GM19463 (cell line): ENCODE measurements at regions not wholly inside any gene's neighbourhood (a gene's known extent, or its start where the extent isn't known, plus 50 kb on each side); places are given as distances from the start of the nearest gene placed in this dataset.
"Not testable (repeated sequence)": the region's sequence is repeated elsewhere in the genome, so short reads cannot be mapped to it uniquely, and the experiment has no call there.

Source experiments
- ATAC-seq: cut with Tn5 transposase; IDR thresholded peaks from one replicate; pipeline ENCODE4 v1.9.1; 2021; ENCODE audit warnings: mild to moderate bottlenecking, moderate library complexity; ENCODE audit not compliant: unreplicated experiment

DNA sequence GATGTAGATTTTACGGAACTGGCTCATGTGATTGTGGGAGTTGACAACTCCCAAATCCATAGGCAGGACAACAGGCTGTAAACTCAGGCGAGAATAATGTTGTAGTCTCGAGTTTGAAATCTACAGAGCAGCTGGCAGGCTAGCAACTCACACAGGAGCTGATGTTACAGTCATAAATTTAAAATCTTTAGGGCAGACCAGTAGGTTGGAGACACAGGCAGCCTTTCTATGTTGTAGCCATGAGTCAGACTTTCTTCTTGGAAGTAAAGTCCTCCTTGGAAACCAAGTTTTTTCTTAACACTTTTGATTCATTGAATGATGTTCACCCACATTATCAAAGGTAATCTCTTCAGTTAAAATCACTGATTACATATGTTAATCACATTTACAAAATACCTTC lies 89.1 kb upstream of the ALCAM start:
- no peak for ATAC-seq

DNA sequence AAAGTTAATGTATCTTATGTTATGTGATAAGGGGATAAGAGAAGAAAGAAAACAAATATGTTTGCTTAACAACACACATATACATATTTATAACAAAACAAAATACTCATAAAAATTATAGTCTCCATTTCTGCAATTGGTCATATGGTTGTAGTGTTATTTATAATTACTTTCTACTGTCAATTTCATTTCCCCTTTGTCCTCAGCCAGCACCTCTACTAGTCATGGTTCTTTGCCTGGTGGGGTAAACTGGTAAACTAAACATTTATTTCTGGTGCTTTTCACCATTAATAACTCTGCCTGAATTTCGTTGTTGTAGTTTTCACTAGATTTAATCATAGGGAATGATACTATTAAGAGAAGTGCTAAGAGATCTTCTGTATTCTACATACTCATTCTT lies 88.0 kb upstream of the ALCAM start:
- no peak for ATAC-seq

DNA sequence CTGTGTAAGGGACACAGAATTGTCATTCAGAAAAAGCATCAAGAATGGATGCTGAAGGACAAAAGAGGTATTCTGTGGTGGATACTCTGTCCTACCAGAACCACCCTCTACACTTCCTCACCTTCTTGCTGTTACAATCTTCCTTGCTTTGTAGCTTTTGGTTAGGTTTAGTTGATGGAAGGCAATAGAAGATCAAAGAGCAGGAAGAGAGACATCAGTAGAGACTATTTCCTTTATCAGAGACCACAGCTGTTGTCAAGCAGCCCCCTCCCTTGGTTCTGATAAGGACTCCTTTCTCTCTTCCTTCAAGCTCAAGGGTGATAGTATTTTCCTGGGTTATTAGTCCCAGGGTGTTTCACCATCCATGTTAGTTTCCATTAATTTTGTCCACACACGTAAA lies 84.7 kb upstream of the ALCAM start:
- ATAC-seq: no peak

DNA sequence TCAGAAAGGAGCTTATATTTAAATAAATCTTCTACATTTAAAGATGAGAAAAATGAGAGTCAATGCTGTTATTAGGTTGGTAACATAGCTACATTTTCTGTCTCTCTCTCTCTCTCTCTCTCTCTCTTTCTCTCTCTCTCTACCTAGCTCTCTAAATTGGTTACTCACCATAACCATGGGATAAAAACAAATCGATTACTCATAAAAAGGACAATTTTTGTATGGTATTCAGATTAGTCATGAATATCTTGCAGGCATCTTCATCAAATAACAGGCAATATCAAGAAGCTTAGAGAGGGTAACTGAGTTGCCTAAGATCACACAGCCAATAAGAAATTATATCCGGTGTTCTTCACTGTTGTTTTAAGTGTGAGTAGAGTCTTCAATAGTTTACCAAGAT lies 81.8 kb upstream of the ALCAM start:
- no peak for ATAC-seq

DNA sequence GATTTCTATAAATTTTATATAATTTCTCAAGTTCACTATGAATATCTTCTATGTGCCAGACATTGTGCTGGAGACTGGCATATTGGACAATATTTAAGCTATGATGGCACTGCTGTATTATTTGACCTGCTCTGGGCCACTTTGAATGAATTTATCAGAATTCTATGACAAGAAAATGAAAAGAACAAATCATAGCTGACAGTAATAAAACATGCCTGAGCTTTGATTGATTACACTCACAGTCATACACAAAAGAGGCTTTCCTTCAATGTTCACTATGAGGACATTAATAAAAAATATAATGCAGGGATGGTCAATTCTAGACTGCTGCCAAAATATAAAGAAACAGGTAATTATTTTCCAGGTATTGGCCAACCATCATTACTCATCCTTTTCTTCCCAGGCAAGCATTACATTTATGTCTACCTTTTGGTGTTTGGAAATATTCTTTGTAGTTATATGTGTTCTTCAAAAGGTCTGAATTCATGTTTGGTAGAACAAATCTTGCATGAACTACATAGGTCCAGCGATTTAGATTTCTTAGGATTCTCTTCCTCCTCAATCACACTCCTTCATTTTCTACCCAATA lies 81.0 kb upstream of the ALCAM start:
- no peak for ATAC-seq

DNA sequence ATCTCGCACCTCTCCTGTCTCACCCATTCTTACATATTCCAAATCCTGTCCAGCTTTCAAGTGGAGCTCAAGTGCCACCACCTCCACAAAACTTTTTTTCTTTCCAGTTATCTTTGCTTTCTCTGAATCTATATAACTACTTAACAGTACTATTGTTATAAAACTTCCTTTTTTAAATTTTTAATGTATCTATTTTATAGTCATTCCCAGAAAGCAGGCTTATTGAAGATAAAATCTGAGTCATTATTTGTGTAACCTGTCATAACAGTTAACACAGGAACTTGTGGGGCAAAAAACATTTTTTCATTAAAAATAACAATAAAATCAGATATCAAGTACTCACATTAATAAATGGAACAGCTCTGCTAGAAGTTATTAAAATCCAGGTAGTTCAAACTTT lies 73.3 kb upstream of the ALCAM start:
- no peak for ATAC-seq

DNA sequence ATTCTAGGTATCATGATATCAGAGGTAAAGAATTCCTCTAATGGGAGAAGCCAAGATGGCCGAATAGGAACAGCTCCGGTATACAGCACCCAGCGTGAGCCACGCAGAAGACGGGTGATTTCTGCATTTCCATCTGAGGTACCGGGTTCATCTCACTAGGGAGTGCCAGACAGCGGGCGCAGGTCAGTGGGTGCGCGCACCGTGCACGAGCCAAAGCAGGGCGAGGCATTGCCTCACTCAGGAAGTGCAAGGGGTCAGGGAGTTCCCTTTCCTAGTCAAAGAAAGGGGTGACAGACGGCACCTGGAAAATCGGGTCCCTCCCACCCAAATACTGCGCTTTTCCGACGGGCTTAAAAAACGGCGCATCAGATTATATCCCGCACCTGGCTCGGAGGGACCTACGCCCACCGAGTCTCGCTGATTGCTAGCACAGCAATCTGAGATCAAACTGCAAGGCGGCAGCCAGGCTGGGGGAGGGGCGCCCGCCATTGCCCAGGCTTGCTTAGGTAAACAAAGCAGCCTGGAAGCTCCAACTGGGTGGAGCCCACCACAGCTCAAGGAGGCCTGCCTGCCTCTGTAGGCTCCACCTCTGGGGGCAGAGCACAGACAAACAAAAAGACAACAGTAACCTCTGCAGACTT lies 70.4 kb upstream of the ALCAM start:
- ATAC-seq: not testable (repeated sequence)

DNA sequence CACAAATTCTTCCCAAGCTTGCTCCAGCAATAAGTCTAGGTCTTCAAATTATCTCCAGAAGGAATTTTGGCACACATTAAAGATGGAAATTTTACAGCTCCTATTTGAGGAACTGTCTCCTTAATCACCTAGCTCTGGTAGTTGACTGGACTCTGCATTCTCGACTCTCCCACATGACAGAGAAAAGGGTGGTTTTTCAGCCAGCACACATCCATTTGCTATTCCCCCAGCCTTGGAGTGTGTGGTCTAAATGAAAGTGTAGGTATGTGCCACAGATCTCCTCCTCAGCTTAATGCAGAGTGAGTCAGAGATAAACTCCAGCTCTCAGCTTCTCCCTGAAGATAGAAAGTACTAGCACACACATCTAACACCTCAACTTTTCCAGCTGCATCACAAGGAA lies 62.2 kb upstream of the ALCAM start:
- no peak for ATAC-seq

DNA sequence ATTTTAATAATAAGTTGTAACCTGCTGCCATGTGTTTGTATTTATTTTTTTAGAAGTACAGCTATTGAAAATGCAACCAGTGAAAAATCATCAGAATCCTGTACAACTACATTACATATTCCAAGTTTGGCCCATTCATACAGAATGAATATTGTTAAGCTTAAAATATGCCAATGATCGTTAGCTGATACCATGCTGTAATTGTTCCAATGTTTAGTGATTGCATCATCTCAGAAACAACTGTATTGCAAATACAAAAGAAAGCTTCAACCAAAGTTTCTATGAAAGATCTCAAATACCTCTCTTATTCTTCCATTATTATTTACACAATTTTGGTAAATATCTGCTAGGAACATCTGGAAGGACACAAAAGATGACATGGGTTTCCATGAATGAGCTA lies 51.6 kb upstream of the ALCAM start:
- no peak for ATAC-seq

DNA sequence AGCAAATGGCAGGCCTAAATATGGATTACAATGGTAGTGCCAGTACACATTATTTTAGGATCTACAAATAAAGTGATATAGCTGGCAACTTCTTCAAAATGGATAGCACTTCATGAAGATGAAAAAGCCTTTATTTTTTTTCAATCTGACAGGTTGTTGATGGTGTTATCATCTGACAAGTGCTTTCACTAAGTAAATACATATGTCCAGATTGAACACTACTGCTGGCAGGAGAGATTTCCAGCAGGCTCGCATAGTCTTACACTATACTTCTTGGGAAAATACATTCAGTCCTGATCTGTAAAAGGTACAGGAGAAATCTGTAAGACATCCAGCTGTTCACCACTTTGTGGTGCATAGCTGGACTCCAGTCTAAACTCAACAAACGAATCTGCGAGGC lies 50.9 kb upstream of the ALCAM start:
- ATAC-seq: no peak

DNA sequence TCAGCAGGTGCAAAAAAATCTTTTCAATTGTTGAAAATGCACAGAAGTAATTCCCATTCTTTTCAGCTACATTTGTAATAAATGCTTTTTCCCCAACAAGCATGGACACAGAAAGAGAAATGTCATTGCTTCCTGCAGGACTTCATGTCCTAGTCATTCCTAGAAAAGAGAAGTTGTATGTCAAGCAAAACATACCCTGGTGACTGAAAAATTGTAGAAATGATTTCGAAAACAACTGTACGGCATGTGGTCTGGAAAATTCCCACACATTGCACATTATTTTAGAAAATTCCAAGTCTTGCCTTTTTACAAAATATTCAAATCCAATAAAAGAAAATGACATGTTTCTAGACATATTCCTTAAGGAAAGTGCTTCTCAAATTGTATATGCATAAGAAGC lies 50.4 kb upstream of the ALCAM start:
- ATAC-seq: no peak
